ENCODE measurements at regions not wholly inside any gene's neighbourhood (a gene's known extent, or its start where the extent isn't known, plus 50 kb on each side); places are given as distances from the start of the nearest gene placed in this dataset.

GRCh38 chr6:168163096-168163731 lies 84.2 kb upstream of the FRMD1 start:
- no peak overlapping the region for H3K27ac Mint-ChIP-seq
- H3K9me3 Mint-ChIP-seq = peaks cover 6% of the 10 kb centered on the region
- DNase-seq = no peak
- no peak overlapping the region for H3K4me3 Mint-ChIP-seq
- H3K4me1 Mint-ChIP-seq = no peaks in the 10 kb centered on the region
- H3K27me3 Mint-ChIP-seq = no peaks in the 10 kb centered on the region
- POLR2A ChIA-PET = no interaction called here
- H3K36me3 Mint-ChIP-seq (ENCODE audit: low read depth) = no peaks in the 10 kb centered on the region
- CTCF ChIA-PET = no interaction called here

GRCh38 chr6:168162366-168162765 lies 83.4 kb upstream of the FRMD1 start:
- Mint-ChIP-seq H3K9me3 (no peaks in the 10 kb centered on the region), H3K4me3 (no peak overlapping the region), H3K36me3 (ENCODE audit: low read depth) (no peaks in the 10 kb centered on the region), H3K4me1 (no peaks in the 10 kb centered on the region), H3K27ac (no peak overlapping the region), H3K27me3 (peaks cover 2% of the 10 kb centered on the region)
- DNase-seq = no peak
- CTCF ChIA-PET = no interaction called here
- POLR2A ChIA-PET = no interaction called here

- Mint-ChIP-seq H3K27ac (no peak overlapping the region), H3K4me1 (no peaks in the 10 kb centered on the region), H3K36me3 (ENCODE audit: low read depth) (no peaks in the 10 kb centered on the region), H3K4me3 (no peak overlapping the region), H3K27me3 (peaks cover 2% of the 10 kb centered on the region), H3K9me3 (no peaks in the 10 kb centered on the region)
- DNase-seq = no peak
- ChIA-PET POLR2A (no interaction called here), CTCF (no interaction called here)
These were observed 82.3 kb upstream of the FRMD1 start for GRCh38 chr6:168161371-168161750.

DNA sequence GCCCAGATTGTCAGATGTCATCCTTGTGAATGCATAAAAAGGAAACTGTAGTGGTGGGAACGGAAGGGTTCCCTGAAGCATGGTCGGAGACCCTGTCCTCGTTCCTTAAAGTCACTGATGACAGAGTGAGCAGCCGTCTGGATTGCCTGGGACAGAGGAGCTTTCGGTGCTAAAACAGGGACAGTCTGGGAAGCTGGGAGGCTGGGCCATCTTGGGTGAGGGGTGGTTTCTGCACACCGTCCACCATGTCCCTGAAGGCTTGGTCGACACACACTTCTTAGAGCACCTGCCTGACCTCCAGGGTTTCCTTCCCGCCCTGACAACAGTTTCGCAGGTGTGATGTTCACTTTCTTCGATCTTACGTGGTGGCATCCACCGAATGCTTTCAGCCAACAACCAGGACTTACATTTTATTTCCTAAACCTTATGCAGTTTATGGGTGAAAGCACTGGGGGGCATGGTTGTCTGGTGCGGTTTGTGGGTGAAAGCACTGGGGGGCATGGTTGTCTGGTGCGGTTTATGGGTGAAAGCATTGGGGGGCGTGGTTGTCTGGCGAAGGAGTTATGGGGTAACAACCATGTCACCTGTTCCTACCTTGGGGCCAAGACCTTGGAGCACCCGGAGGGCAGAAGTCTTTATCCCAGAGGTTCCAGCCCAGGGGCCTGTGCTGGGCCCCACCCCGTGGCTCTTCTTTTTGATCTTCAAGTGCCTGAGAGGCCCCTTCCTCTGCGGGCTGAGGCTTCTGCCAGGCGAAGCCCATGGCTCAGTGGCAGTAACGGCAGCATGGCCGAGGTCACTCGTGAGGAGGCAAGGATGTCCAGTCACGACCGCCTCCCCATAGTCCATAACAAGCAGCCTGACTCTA lies 81.7 kb upstream of the FRMD1 start:
- peaks cover 2% of the 10 kb centered on the region for H3K27me3 Mint-ChIP-seq
- DNase-seq = no peak
- ChIA-PET CTCF (no interaction called here), POLR2A (no interaction called here)
- H3K9me3 Mint-ChIP-seq = no peaks in the 10 kb centered on the region
- no peak overlapping the region for H3K27ac Mint-ChIP-seq
- H3K4me1 Mint-ChIP-seq = no peaks in the 10 kb centered on the region
- H3K4me3 Mint-ChIP-seq = no peak overlapping the region
- no peaks in the 10 kb centered on the region for H3K36me3 Mint-ChIP-seq (ENCODE audit: low read depth)

GRCh38 chr6:168159506-168159905 lies 80.5 kb upstream of the FRMD1 start:
- Mint-ChIP-seq H3K4me1 (no peaks in the 10 kb centered on the region), H3K9me3 (no peaks in the 10 kb centered on the region), H3K36me3 (ENCODE audit: low read depth) (no peaks in the 10 kb centered on the region), H3K27me3 (peaks cover 2% of the 10 kb centered on the region), H3K4me3 (no peak overlapping the region), H3K27ac (no peak overlapping the region)
- DNase-seq = no peak
- CTCF ChIA-PET = no interaction called here
- POLR2A ChIA-PET = no interaction called here

DNA sequence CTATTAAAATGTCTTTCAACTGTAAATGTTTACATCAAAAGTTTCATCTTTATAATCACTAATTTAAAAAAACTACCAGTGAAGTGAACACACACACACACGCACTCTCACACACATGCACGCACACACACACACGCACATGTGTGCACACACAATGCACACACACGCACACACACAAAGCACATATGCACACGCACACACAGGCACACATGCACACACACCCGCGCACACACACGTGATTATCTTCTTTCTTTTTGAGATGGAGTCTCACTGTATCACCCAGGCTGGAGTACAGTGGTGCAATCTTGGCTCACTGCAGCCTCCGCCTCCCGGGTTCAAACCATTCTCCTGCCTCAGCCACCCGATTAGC lies 80.0 kb upstream of the FRMD1 start:
- no peak overlapping the region for H3K4me3 Mint-ChIP-seq
- no peak for DNase-seq
- no peaks in the 10 kb centered on the region for H3K4me1 Mint-ChIP-seq
- POLR2A ChIA-PET = no interaction called here
- CTCF ChIA-PET = no interaction called here
- H3K36me3 Mint-ChIP-seq (ENCODE audit: low read depth) = no peaks in the 10 kb centered on the region
- H3K27me3 Mint-ChIP-seq = peaks cover 2% of the 10 kb centered on the region
- no peaks in the 10 kb centered on the region for H3K9me3 Mint-ChIP-seq
- H3K27ac Mint-ChIP-seq = no peak overlapping the region

DNA sequence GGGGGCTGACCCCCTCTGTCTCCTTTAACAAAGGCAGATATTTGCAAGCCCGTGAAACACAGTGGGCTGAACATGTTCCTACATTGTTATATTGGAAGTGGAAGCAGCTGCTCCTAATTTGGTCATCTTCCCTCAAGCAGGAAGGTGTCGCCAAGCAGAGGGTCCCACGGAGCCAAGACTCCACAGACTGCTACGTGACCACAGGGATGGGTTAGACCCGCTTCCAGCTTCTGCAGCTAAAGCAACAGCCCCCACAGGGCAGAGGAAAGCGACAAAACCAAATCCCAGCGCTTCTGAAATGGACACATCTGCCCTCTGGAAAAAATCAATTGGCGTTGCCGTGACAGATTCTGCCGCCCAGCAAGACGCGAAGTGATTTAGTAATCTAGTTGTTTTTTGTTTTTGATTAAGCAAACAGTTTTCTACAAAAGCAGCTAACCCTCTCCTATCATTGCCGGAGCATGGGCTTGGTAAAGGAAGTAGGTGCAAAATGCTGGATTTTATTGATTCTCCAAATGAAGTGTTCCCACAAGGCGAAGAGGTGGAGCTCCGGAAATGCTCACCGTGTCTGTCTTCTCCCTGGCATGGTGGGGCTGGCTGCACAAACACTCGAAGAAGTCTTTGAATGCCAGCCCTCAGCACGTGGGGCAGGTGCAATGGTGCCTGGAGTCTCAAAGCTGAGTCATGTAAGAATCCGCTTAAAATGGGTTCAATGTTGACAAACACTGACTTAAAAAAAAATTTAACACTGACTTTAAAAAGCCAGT lies 79.4 kb upstream of the FRMD1 start:
- H3K9me3 Mint-ChIP-seq = no peaks in the 10 kb centered on the region
- ChIA-PET CTCF (no interaction called here), POLR2A (no interaction called here)
- no peaks in the 10 kb centered on the region for H3K36me3 Mint-ChIP-seq (ENCODE audit: low read depth)
- no peaks in the 10 kb centered on the region for H3K4me1 Mint-ChIP-seq
- H3K27me3 Mint-ChIP-seq = peaks cover 2% of the 10 kb centered on the region
- DNase-seq = no peak
- H3K4me3 Mint-ChIP-seq = no peak overlapping the region
- H3K27ac Mint-ChIP-seq = no peak overlapping the region

GRCh38 chr6:168157272-168158212 lies 78.5 kb upstream of the FRMD1 start:
- H3K4me3 Mint-ChIP-seq = no peak overlapping the region
- H3K9me3 Mint-ChIP-seq = no peaks in the 10 kb centered on the region
- ChIA-PET POLR2A (no interaction called here), CTCF (no interaction called here)
- DNase-seq = no peak
- no peak overlapping the region for H3K27ac Mint-ChIP-seq
- H3K36me3 Mint-ChIP-seq (ENCODE audit: low read depth) = no peaks in the 10 kb centered on the region
- peaks cover 2% of the 10 kb centered on the region for H3K27me3 Mint-ChIP-seq
- H3K4me1 Mint-ChIP-seq = no peaks in the 10 kb centered on the region

GRCh38 chr6:168156742-168157265 lies 77.8 kb upstream of the FRMD1 start:
- Mint-ChIP-seq H3K36me3 (ENCODE audit: low read depth) (no peaks in the 10 kb centered on the region), H3K9me3 (no peaks in the 10 kb centered on the region), H3K4me3 (no peak overlapping the region), H3K4me1 (no peaks in the 10 kb centered on the region), H3K27me3 (peaks cover 2% of the 10 kb centered on the region), H3K27ac (no peak overlapping the region)
- no peak for DNase-seq
- ChIA-PET CTCF (no interaction called here), POLR2A (no interaction called here)

DNA sequence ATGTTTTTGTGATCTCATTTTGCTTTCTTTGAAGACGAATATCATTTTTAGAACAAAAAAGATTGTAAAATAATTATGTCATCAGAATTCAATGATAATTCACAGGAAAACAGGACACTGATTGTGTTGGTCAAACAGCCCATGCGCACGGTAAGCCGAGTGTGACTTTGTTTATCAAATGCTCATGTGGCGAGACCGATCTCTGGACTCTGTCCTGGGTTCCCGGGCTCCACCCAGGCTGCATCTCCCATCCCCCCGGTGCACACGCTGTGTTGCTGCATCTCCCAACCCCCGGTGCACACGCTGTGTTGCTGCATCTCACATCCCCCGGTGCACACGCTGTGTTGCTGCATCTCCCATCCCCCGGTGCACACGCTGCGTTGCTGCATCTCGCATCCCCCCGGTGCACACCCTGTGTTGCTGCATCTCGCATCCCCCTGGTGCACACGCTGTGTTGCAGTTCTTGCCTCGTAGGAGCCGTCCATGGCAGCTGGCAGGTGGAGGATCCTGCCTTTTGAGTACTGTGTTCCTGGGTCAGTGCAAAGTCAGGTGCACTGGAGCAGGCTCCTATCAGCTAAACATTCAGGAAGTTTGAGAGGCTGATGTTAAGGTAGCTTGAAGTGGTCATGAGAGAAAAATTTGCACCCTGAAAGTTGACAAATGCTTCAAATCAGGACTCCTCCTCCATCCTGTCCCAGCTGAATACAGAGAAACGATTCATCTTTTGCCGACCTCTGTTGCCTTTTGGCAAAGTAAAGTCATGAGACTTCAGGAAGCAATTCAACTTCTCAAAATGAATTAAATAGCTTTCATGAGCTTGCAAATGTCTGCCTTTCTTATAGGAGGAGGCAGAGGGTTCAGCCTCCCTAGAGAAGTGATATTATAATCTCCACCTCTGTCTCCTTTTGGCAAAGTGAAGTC lies 77.1 kb upstream of the FRMD1 start:
- H3K36me3 Mint-ChIP-seq (ENCODE audit: low read depth) = no peaks in the 10 kb centered on the region
- H3K9me3 Mint-ChIP-seq = no peaks in the 10 kb centered on the region
- DNase-seq = no peak
- no peak overlapping the region for H3K27ac Mint-ChIP-seq
- H3K27me3 Mint-ChIP-seq = peaks cover 2% of the 10 kb centered on the region
- CTCF ChIA-PET = no interaction called here
- H3K4me1 Mint-ChIP-seq = no peaks in the 10 kb centered on the region
- POLR2A ChIA-PET = no interaction called here
- no peak overlapping the region for H3K4me3 Mint-ChIP-seq

DNA sequence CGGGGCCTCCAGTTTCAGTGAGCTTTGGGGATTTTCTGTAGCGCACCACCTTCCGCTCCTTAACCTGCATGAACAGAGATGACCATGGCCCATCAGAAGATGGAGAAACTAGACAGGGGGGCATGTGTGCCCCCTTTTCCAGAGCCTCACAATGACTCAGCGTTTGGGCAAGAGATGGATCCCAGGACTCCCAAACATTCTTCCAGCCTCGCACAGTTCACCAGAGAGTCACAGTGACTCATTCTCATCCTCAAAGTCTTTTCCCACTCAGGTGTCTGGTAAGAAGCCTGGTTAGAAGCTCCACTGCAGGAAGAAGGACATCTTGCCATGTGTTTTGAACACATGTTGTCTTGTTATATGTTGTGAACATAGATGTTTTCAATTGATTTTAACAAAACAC lies 76.2 kb upstream of the FRMD1 start:
- no peaks in the 10 kb centered on the region for H3K36me3 Mint-ChIP-seq (ENCODE audit: low read depth)
- no peak overlapping the region for H3K4me3 Mint-ChIP-seq
- ChIA-PET CTCF (no interaction called here), POLR2A (no interaction called here)
- H3K27me3 Mint-ChIP-seq = peaks cover 2% of the 10 kb centered on the region
- H3K9me3 Mint-ChIP-seq = no peaks in the 10 kb centered on the region
- DNase-seq = no peak
- no peaks in the 10 kb centered on the region for H3K4me1 Mint-ChIP-seq
- H3K27ac Mint-ChIP-seq = no peak overlapping the region
